WTC11 (cell line): ENCODE measurements at regions not wholly inside any gene's neighbourhood (a gene's known extent, or its start where the extent isn't known, plus 50 kb on each side); places are given as distances from the start of the nearest gene placed in this dataset.

ENCODE experiments used
- NFYB ChIP-seq: sonication (generic); formaldehyde crosslinking; conservative IDR thresholded peaks from 2 replicates; pipeline ENCODE4 v1.8.0; 2022; ENCODE audit warnings: low read depth, missing genetic modification reagents
- TF ChIP-seq, protein P1 (sequence below): fragments of 200-600 bp; IDR thresholded peaks from 2 replicates; pipeline ENCODE4 v1.8.0; 2022; ENCODE audit warnings: antibody characterized with exemption
- TF ChIP-seq, protein P2 (sequence below): sonication (generic); formaldehyde crosslinking; IDR thresholded peaks from 2 replicates; pipeline ENCODE4 v1.8.0; 2022; ENCODE audit warnings: missing genetic modification reagents

DNA sequence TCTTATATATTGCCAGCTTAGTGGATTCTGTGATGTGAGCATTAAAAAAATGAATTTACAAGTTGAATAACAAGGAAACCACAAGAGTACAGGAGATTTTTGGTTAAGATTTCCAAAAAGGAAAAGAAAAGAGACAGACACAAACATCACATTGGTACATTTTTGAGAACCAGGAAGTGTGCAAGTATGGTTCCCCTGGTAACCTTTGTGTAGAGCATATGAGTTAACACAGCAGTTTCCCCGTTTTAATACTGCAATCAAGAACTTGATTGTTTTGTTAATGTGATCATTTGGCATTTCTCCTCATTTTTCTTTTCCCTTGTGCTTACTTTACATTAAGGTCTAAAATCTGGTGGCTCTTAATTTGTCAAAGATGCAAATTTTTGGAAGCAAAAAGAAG lies 490.4 kb upstream of the ATP2B1 start:
- TF ChIP-seq, protein P1, sequence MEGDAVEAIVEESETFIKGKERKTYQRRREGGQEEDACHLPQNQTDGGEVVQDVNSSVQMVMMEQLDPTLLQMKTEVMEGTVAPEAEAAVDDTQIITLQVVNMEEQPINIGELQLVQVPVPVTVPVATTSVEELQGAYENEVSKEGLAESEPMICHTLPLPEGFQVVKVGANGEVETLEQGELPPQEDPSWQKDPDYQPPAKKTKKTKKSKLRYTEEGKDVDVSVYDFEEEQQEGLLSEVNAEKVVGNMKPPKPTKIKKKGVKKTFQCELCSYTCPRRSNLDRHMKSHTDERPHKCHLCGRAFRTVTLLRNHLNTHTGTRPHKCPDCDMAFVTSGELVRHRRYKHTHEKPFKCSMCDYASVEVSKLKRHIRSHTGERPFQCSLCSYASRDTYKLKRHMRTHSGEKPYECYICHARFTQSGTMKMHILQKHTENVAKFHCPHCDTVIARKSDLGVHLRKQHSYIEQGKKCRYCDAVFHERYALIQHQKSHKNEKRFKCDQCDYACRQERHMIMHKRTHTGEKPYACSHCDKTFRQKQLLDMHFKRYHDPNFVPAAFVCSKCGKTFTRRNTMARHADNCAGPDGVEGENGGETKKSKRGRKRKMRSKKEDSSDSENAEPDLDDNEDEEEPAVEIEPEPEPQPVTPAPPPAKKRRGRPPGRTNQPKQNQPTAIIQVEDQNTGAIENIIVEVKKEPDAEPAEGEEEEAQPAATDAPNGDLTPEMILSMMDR = no peak
- no peak for TF ChIP-seq NFYB (CRISPR knock-in tag)
- TF ChIP-seq, protein P2, sequence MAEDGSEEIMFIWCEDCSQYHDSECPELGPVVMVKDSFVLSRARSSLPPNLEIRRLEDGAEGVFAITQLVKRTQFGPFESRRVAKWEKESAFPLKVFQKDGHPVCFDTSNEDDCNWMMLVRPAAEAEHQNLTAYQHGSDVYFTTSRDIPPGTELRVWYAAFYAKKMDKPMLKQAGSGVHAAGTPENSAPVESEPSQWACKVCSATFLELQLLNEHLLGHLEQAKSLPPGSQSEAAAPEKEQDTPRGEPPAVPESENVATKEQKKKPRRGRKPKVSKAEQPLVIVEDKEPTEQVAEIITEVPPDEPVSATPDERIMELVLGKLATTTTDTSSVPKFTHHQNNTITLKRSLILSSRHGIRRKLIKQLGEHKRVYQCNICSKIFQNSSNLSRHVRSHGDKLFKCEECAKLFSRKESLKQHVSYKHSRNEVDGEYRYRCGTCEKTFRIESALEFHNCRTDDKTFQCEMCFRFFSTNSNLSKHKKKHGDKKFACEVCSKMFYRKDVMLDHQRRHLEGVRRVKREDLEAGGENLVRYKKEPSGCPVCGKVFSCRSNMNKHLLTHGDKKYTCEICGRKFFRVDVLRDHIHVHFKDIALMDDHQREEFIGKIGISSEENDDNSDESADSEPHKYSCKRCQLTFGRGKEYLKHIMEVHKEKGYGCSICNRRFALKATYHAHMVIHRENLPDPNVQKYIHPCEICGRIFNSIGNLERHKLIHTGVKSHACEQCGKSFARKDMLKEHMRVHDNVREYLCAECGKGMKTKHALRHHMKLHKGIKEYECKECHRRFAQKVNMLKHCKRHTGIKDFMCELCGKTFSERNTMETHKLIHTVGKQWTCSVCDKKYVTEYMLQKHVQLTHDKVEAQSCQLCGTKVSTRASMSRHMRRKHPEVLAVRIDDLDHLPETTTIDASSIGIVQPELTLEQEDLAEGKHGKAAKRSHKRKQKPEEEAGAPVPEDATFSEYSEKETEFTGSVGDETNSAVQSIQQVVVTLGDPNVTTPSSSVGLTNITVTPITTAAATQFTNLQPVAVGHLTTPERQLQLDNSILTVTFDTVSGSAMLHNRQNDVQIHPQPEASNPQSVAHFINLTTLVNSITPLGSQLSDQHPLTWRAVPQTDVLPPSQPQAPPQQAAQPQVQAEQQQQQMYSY (CRISPR knock-in tag) = no peak
